ENCODE measurements at regions not wholly inside any gene's neighbourhood (a gene's known extent, or its start where the extent isn't known, plus 50 kb on each side); places are given as distances from the start of the nearest gene placed in this dataset.

DNA sequence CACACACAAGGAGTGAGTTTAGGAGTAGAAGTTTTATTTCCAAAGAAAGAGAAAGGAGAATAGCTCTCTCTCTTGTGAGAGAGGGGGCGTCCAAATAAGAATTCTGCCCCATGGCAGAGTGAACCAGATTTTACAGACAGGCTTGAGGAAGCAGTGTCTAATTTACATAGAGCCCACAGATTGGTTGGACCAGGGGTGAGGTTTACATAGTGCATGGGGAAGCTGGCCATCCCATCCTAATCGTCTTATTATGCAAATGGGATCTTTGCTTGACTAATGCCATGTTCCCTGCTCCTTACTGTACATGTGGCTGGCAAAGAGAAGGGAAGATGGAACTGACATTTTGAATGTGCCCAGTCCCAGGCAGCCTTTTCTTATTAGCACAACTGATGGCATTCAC is 60.0 kb upstream of the ACSM6 start:
- H3K4me3 ChIP-seq (replicated peaks in 1 of 2; ENCODE audit: low read depth in 1 of 2, low read length in 2 of 2) = no peak overlapping the region
- H3K4me2 ChIP-seq (ENCODE audit: low read length) = no peak overlapping the region
- H3K36me3 ChIP-seq (ENCODE audit: control insufficient read depth in 1 of 2, insufficient read depth in 2 of 2, low read length in 2 of 2) = no peaks in the 10 kb centered on the region
- no peak overlapping the region for H3K9ac ChIP-seq (ENCODE audit: low read length)
- POLR2A ChIA-PET = no interaction called here
- RAD21 ChIA-PET (ENCODE audit: low non-redundant PET in 1 of 2, low total read pairs in 2 of 2, uncharacterized antibody in 2 of 2, unreplicated experiment in 2 of 2) = interaction anchor here (0.5 to 1.0 kb wide), 2 partner anchors 109 to 954 kb away, joined by 3 read pairs; no protein-coding TSS in a partner anchor
- H3K27me3 ChIP-seq (ENCODE audit: insufficient read depth, low read length) = no peaks in the 10 kb centered on the region
- no TSS peak for BruUV-seq (replicated peaks)
- intact Hi-C loops (cut with micrococcal nuclease) = loop anchor here (1.0 kb wide), 3 partner anchors 109 to 467 kb away; no protein-coding TSS in a partner anchor
- no peaks in the 10 kb centered on the region for H3K79me2 ChIP-seq (ENCODE audit: insufficient read depth, low read length)
- H4K20me1 ChIP-seq (ENCODE audit: insufficient read depth) = no peaks in the 10 kb centered on the region
- H3K9me2 ChIP-seq (ENCODE audit: insufficient read depth) = no peaks in the 10 kb centered on the region
- ATAC-seq (no peak), DNase-seq (ENCODE audit: low read depth, low spot score) (no peak)
- H2AFZ ChIP-seq (ENCODE audit: low read depth, low read length, poor library complexity, severe bottlenecking) = no peak overlapping the region
- H3K27ac ChIP-seq (ENCODE audit: low read depth, low read length) = no peak overlapping the region
- no peaks in the 10 kb centered on the region for H3K4me1 ChIP-seq (ENCODE audit: control insufficient read depth in 1 of 2, insufficient read depth in 2 of 2, low read length in 2 of 2)
- no peak for TF ChIP-seq EZH2phosphoT487 (IDR thresholded peaks at IDR 0.05; ENCODE audit: borderline replicate concordance)
- TF ChIP-seq CTCF (IDR thresholded peaks at IDR 0.05 in 2 of 3, conservative IDR thresholded peaks at IDR 0.05 in 1 of 3; ENCODE audit: borderline replicate concordance in 1 of 3, insufficient read depth in 1 of 3, low read depth in 2 of 3, low read length in 2 of 3) = no peak
- no peak for TF ChIP-seq ZFX (IDR thresholded peaks at IDR 0.05)
- TF ChIP-seq CBX3 (IDR thresholded peaks at IDR 0.05; ENCODE audit: low read depth) = no peak
- TF ChIP-seq TCF7L2 (IDR thresholded peaks at IDR 0.05; ENCODE audit: borderline replicate concordance, extremely low read depth, insufficient read depth, insufficient read length) = no peak
- TF ChIP-seq SRF (IDR thresholded peaks at IDR 0.05; ENCODE audit: low read depth) = no peak
- TF ChIP-seq SP1 (IDR thresholded peaks at IDR 0.05; ENCODE audit: low read depth) = no peak
- no peak for TF ChIP-seq EZH2 (IDR thresholded peaks at IDR 0.05)
- TF ChIP-seq POLR2AphosphoS5 (IDR thresholded peaks at IDR 0.05; ENCODE audit: low read depth, low read length) = no peak
- TF ChIP-seq ZNF274 (IDR thresholded peaks at IDR 0.05; ENCODE audit: low read depth, low read length) = no peak
- TF ChIP-seq ELF1 (IDR thresholded peaks at IDR 0.05; ENCODE audit: borderline replicate concordance, low read depth) = no peak
- H3K9me3 ChIP-seq (ENCODE audit: control insufficient read depth in 1 of 2, insufficient read depth in 1 of 2, low read depth in 1 of 2, low read length in 2 of 2) = no peaks in the 10 kb centered on the region
- CTCF ChIA-PET = interaction anchor here (0.9 to 2.2 kb wide), 7 partner anchors 68 to 560 kb away, joined by 3 to 24 read pairs (median 4); partner anchors contain the start of gene TCTN3

All from HCT116 (cell line).